DOHH2 (cell line): ENCODE measurements at regions not wholly inside any gene's neighbourhood (a gene's known extent, or its start where the extent isn't known, plus 50 kb on each side); places are given as distances from the start of the nearest gene placed in this dataset.
"Not testable (repeated sequence)": the region's sequence is repeated elsewhere in the genome, so short reads cannot be mapped to it uniquely, and the experiment has no call there.

ENCODE experiments used
- H3F3A ChIP-seq: fragments of 200-600 bp; sonication (generic), shearing (Covaris generic); 2 replicates; pipeline ENCODE4 v1.6.0; 2016; ENCODE audit warnings: antibody characterized with exemption, mild to moderate bottlenecking; ENCODE audit not compliant: control insufficient read depth, insufficient read depth
- H3K27ac ChIP-seq: fragments of 200-600 bp; sonication (generic); 2 replicates; pipeline ENCODE4 v1.5.1; 2014; ENCODE audit warnings: low read depth, mild to moderate bottlenecking, low read length, moderate library complexity
- H3K27me3 ChIP-seq: fragments of 200-600 bp; sonication (generic); 2 replicates; pipeline ENCODE4 v1.6.1; 2014; ENCODE audit warnings: mild to moderate bottlenecking, low read length, mixed read lengths; ENCODE audit not compliant: control insufficient read depth
- H3K36me3 ChIP-seq: fragments of 200-600 bp; sonication (generic); 2 replicates; pipeline ENCODE4 v1.6.1; 2014; ENCODE audit warnings: mild to moderate bottlenecking, low read length, moderate library complexity, mixed read lengths; ENCODE audit not compliant: control insufficient read depth
- H3K4me1 ChIP-seq: fragments of 200-600 bp; sonication (generic); 2 replicates; pipeline ENCODE4 v1.6.1; 2014; ENCODE audit warnings: mild to moderate bottlenecking, low read length, mixed read lengths; ENCODE audit not compliant: control insufficient read depth
- H3K4me2 ChIP-seq: fragments of 200-600 bp; sonication (generic); 2 replicates; pipeline ENCODE4 v1.6.0; 2014; ENCODE audit warnings: mild to moderate bottlenecking, low read length, moderate library complexity
- H3K4me3 ChIP-seq: fragments of 200-600 bp; sonication (generic); 2 replicates; pipeline ENCODE4 v1.5.1; 2014; ENCODE audit warnings: mild to moderate bottlenecking, low read length, mixed read lengths
- H3K79me2 ChIP-seq: fragments of 200-600 bp; sonication (generic); 2 replicates; pipeline ENCODE4 v1.6.1; 2014; ENCODE audit warnings: mild to moderate bottlenecking, low read length, mixed read lengths; ENCODE audit not compliant: control insufficient read depth
- H3K9me2 ChIP-seq: fragments of 200-600 bp; sonication (generic); replicated peaks from 2 replicates; pipeline ENCODE4 v1.6.1; 2014; ENCODE audit warnings: mild to moderate bottlenecking, low read length, mixed read lengths; ENCODE audit not compliant: control insufficient read depth
- H3K9me3 ChIP-seq: fragments of 200-600 bp; sonication (generic); 2 replicates; pipeline ENCODE4 v1.6.1; 2014; ENCODE audit warnings: antibody characterized with exemption, low read length, mixed read lengths; ENCODE audit not compliant: control insufficient read depth, insufficient read depth
- H4K20me1 ChIP-seq: fragments of 200-600 bp; sonication (generic); 2 replicates; pipeline ENCODE4 v1.6.0; 2014; ENCODE audit warnings: low read depth, mild to moderate bottlenecking, antibody characterized with exemption, low read length, moderate library complexity; ENCODE audit not compliant: control insufficient read depth, insufficient read depth
- CTCF ChIP-seq: fragments of 200-600 bp; sonication (generic); IDR thresholded peaks from one replicate; pipeline ENCODE4 v1.5.1; 2014; ENCODE audit warnings: antibody characterized with exemption, mild to moderate bottlenecking, low read depth, low read length; ENCODE audit not compliant: poor library complexity, severe bottlenecking
- EZH2phosphoT487 ChIP-seq: fragments of 200-600 bp; sonication (generic); IDR thresholded peaks from 2 replicates; pipeline ENCODE4 v1.6.1; 2017; ENCODE audit warnings: borderline replicate concordance, mild to moderate bottlenecking, antibody characterized with exemption, low read length, moderate library complexity, mixed read lengths

DNA sequence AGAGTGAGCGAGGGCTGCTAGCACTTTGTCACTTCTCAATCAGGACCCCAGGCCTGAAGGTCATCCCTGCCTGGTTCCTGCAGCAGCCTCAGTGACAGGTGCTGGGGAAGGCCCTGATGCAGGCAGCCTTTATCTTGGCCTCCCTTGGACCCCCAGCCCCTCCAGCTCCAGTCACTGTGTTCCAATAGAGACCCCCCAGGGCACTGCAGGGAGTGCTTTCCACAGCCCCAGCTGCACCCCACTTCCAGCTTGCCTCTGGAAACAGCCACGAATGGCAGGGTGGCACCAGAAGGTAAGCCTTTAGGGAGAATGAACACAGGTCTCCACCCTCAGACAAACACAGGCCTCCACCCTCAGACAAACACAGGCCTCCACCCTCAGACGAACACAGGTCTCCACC, 241.6 kb upstream of the SGCG start:
- H3K79me2 ChIP-seq: no peaks in the 10 kb centered on the region
- no peaks in the 10 kb centered on the region for H3F3A ChIP-seq
- H3K36me3 ChIP-seq: no peaks in the 10 kb centered on the region
- no peak overlapping the region for H3K4me2 ChIP-seq
- H4K20me1 ChIP-seq: no peaks in the 10 kb centered on the region
- no peak overlapping the region for H3K27ac ChIP-seq
- no peak for TF ChIP-seq CTCF
- TF ChIP-seq EZH2phosphoT487: no peak
- H3K4me1 ChIP-seq: no peaks in the 10 kb centered on the region
- H3K9me2 ChIP-seq: no peaks in the 10 kb centered on the region
- peaks cover 3% of the 10 kb centered on the region; the same call in 1 of the 2 replicates for H3K9me3 ChIP-seq
- no peak overlapping the region for H3K4me3 ChIP-seq
- H3K27me3 ChIP-seq: no peaks in the 10 kb centered on the region

- no peaks in the 10 kb centered on the region for H3K36me3 ChIP-seq
- H3K4me1 ChIP-seq: no peaks in the 10 kb centered on the region
- no peaks in the 10 kb centered on the region for H3K9me2 ChIP-seq
- H4K20me1 ChIP-seq: no peaks in the 10 kb centered on the region
- TF ChIP-seq EZH2phosphoT487 (no peak), CTCF (no peak)
- H3K4me2 ChIP-seq: no peak overlapping the region
- no peaks in the 10 kb centered on the region for H3F3A ChIP-seq
- H3K79me2 ChIP-seq: no peaks in the 10 kb centered on the region
- no peak overlapping the region for H3K4me3 ChIP-seq
- H3K27me3 ChIP-seq: no peaks in the 10 kb centered on the region
- H3K9me3 ChIP-seq: peaks cover 3% of the 10 kb centered on the region; the same call in 1 of the 2 replicates
- no peak overlapping the region for H3K27ac ChIP-seq
Measured at GRCh38 chr13:22940090-22940710, 240.6 kb upstream of the SGCG start.

GRCh38 chr13:22940736-22941135, 240.0 kb upstream of the SGCG start:
- Histone ChIP-seq H3K79me2 (no peaks in the 10 kb centered on the region), H3K36me3 (no peaks in the 10 kb centered on the region), H3K4me2 (no peak overlapping the region), H3F3A (no peaks in the 10 kb centered on the region), H3K4me1 (no peaks in the 10 kb centered on the region), H3K27me3 (no peaks in the 10 kb centered on the region), H3K9me3 (peaks cover 3% of the 10 kb centered on the region; the same call in 1 of the 2 replicates), H3K9me2 (no peaks in the 10 kb centered on the region), H4K20me1 (no peaks in the 10 kb centered on the region), H3K4me3 (no peak overlapping the region), H3K27ac (no peak overlapping the region)
- TF ChIP-seq CTCF: no peak
- TF ChIP-seq EZH2phosphoT487: no peak

GRCh38 chr13:22941495-22941894, 239.3 kb upstream of the SGCG start:
- H3K4me2 ChIP-seq, H4K20me1 ChIP-seq, H3K9me2 ChIP-seq, H3K27me3 ChIP-seq, H3K4me3 ChIP-seq, H3K4me1 ChIP-seq, H3K36me3 ChIP-seq, H3K27ac ChIP-seq, H3K79me2 ChIP-seq, H3K9me3 ChIP-seq, H3F3A ChIP-seq: not testable (repeated sequence)

DNA sequence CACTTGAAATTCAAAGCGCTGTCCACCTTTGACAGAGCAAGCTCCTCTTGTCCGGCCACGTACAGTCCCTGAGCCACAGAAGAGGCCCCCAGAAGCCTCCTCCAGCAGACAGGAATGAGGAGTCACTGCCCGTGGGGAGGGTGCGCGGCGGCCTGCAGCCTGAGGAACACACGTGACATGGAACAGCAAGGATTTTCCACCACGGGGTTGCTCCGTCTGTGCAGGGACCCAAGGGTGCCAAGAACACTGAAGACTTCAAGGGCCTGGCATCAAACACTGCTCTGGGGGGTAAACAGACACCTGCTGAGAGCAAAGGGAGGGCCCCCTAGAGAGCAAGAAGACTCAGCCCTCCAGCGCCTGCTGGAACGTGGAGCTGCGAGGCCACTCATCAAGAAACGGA, 237.9 kb upstream of the SGCG start:
- not testable (repeated sequence) for H3K4me2 ChIP-seq, H3K79me2 ChIP-seq, H3K4me1 ChIP-seq, H3K36me3 ChIP-seq, H3K9me2 ChIP-seq, H3K9me3 ChIP-seq, H3K27ac ChIP-seq, H4K20me1 ChIP-seq, H3K4me3 ChIP-seq, H3K27me3 ChIP-seq, H3F3A ChIP-seq
